Psoas muscle (tissue), 7 donors: ENCODE measurements at regions not wholly inside any gene's neighbourhood (a gene's known extent, or its start where the extent isn't known, plus 50 kb on each side); places are given as distances from the start of the nearest gene placed in this dataset.

Experiments
- ATAC-seq, 4 donors: fragments of 200-7000 bp; cut with Tn5 transposase; one replicate each; pipeline ENCODE4 v1.9.1; 2020; ENCODE audit warnings: moderate library complexity in 3 of 4, mild to moderate bottlenecking in 2 of 4
- DNase-seq, 2 donors: peaks; one replicate each; pipeline ENCODE4 v3.0.0-alpha.2; 2020
- H3K27ac ChIP-seq: fragments of 200-600 bp; one replicate; pipeline ENCODE4 v1.8.0; 2022
- H3K27me3 ChIP-seq, 3 donors: fragments of 200-600 bp in 1 of 3; one replicate each; pipeline versions ENCODE4 v1.6.1 to v1.8.0; 2013 to 2022; ENCODE audit warnings: low read length in 2 of 3, mild to moderate bottlenecking in 2 of 3, moderate library complexity in 1 of 3; ENCODE audit not compliant: insufficient read depth in 3 of 3
- H3K36me3 ChIP-seq, 2 donors: fragments of 200-600 bp in 1 of 2; one replicate each; pipeline versions ENCODE4 v1.6.1 to v1.8.0; 2013 to 2022; ENCODE audit warnings: low read depth in 1 of 2, mild to moderate bottlenecking in 1 of 2, moderate library complexity in 1 of 2; ENCODE audit not compliant: insufficient read depth in 1 of 2
- H3K4me1 ChIP-seq: fragments of 200-600 bp; one replicate; pipeline ENCODE4 v1.8.0; 2022
- H3K4me3 ChIP-seq: fragments of 200-600 bp; one replicate; pipeline ENCODE4 v1.8.0; 2022; ENCODE audit warnings: mild to moderate bottlenecking
- H3K9me3 ChIP-seq: fragments of 200-600 bp; one replicate; pipeline ENCODE4 v1.8.0; 2022
- WGBS, 3 donors: extraction: QIAGEN DNeasy Blood & Tissue Kit; methylation state at CpG; one replicate each; pipeline versions ENCODE4 v1.1.6 to v1.1.7; 2013; 5-methylcytosine and 5-hydroxymethylcytosine counted together
- intact Hi-C, 2 donors: fragments of 100-400 bp; cut with DNase I; formaldehyde crosslinking; loops; one replicate each; pipeline versions ENCODE4 v1.11.0 to v1.14.2; 2022
- TF ChIP-seq, protein P1 (sequence below): fragments of 200-600 bp; IDR thresholded peaks from one replicate; pipeline ENCODE4 v1.8.0; 2022; ENCODE audit warnings: antibody characterized with exemption
- donor health status: healthy with polysubstance abuse.
- donor health status: DM: no; HTN: no; CAD: no; lungs with moderate emphysema.
- donor health status: Bipolar disorder and iron deficiency.
- donor health status: healthy.
- donor health status: DM: yes; HTN: yes; CAD: no.
- donor health status: DM: no; HTN: no; CAD: no.
- donor health status: DM: yes; HTN: yes; CAD: no.

DNA sequence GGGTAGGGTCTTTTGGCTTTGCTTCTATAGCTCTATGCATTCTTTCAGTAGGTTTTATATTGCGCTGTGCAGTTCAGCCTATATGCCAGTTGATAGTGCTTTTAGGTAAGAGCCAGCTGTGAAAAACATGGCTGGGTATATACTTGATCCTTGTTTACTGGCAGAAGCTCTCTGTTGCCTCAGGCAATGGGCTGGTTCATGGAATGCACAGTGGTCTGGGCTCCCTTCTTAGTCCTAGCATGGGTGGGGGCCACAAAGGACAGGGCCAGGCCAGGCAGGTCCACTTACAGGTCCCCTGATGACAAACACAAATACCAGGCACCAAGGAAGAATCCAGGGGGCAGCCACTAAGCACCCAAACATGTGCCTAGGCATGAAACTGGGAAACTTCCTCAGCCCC lies 240.7 kb downstream of the SEC23A start:
- peaks cover 9% of the 10 kb centered on the region for H3K4me1 ChIP-seq
- no peaks in the 10 kb centered on the region for H3K27me3 ChIP-seq
- WGBS, 3 donors, result 92 to 95% (median 95%) methylated on average over 1 of the region's 1 CpG
- H3K9me3 ChIP-seq, result no peaks in the 10 kb centered on the region
- no peak for ATAC-seq
- intact Hi-C loops, result no loop called here
- TF ChIP-seq, protein P1, sequence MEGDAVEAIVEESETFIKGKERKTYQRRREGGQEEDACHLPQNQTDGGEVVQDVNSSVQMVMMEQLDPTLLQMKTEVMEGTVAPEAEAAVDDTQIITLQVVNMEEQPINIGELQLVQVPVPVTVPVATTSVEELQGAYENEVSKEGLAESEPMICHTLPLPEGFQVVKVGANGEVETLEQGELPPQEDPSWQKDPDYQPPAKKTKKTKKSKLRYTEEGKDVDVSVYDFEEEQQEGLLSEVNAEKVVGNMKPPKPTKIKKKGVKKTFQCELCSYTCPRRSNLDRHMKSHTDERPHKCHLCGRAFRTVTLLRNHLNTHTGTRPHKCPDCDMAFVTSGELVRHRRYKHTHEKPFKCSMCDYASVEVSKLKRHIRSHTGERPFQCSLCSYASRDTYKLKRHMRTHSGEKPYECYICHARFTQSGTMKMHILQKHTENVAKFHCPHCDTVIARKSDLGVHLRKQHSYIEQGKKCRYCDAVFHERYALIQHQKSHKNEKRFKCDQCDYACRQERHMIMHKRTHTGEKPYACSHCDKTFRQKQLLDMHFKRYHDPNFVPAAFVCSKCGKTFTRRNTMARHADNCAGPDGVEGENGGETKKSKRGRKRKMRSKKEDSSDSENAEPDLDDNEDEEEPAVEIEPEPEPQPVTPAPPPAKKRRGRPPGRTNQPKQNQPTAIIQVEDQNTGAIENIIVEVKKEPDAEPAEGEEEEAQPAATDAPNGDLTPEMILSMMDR, result no peak
- DNase-seq, result no peak
- H3K4me3 ChIP-seq, result no peak overlapping the region
- no peaks in the 10 kb centered on the region for H3K36me3 ChIP-seq
- no peak overlapping the region for H3K27ac ChIP-seq

DNA sequence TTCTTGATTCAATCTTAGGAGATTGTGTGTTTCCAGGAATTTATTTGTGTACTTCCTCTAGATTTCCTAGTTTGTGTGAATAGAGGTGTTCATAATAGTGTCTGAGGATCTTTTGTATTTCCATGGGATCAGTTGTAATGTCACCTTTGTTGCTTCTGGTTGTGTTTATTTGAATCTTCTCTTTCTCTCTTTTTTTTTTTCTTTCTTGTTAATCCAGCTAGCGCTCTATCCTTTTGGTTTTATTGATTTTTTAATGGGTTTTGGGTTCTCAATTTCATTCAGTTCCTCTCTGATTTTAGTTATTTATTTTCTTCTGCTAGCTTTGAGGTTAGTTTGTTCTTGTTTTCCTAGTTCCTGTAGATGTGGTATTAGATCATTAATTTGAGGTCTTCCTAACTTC lies 242.5 kb downstream of the SEC23A start:
- WGBS, 3 donors, result 93 to 100% (median 96%) methylated on average over 1 of the region's 1 CpG
- H3K4me1 ChIP-seq, result no peaks in the 10 kb centered on the region
- intact Hi-C loops, result no loop called here
- TF ChIP-seq, protein P1, result no peak
- H3K36me3 ChIP-seq, result no peaks in the 10 kb centered on the region
- ATAC-seq (no peak), DNase-seq (no peak)
- no peaks in the 10 kb centered on the region for H3K9me3 ChIP-seq
- H3K27me3 ChIP-seq, result no peaks in the 10 kb centered on the region
- no peak overlapping the region for H3K27ac ChIP-seq
- H3K4me3 ChIP-seq, result no peak overlapping the region

DNA sequence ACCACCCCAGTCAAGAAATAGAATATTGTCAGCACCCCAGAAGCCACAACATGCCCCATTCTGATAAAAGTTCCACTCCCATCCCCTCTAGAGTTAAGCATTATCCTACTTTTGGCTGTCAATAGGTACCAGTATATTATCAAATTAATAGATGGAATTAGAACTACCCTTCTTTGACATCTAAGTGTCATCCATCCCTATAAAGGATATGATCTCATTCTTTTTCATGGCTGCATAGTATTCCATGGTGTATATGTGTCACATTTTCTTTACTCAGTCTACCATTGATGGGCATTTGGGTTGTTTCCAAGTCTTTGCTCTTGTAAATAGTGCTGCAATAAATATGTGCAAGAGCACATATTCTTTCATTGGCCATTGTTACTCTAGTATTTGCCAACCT lies 246.2 kb downstream of the SEC23A start:
- Histone ChIP-seq H3K4me1 (no peaks in the 10 kb centered on the region), H3K4me3 (no peak overlapping the region), H3K9me3 (no peaks in the 10 kb centered on the region), H3K27me3 (no peaks in the 10 kb centered on the region), H3K36me3 (no peaks in the 10 kb centered on the region), H3K27ac (no peak overlapping the region)
- ATAC-seq (no peak), DNase-seq (no peak)
- TF ChIP-seq, protein P1, result no peak
- intact Hi-C loops, result no loop called here

DNA sequence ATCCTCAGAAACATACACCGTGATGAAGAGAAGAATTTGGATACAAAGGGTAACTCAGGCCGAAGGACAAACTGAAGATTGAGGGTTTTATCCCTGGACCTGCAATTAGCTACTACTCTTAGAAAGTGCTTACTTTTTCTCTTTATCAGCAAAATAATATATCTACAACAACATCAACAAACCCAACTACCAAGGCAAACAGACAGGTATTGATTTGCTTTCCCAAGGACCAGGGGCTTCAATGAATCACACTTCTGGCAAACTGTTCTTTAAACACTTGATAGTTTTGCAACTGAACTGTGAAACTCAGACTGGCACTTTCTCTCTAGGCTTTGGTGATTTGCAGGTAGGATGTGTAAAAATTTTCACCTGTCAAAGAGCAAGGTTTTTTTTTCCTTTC lies 247.5 kb downstream of the SEC23A start:
- TF ChIP-seq, protein P1, result no peak
- 87 to 90% (median 89%) methylated on average over 2 of the region's 2 CpGs for WGBS, 3 donors
- no peaks in the 10 kb centered on the region for H3K4me1 ChIP-seq
- intact Hi-C loops, result no loop called here
- ATAC-seq, result no peak
- no peaks in the 10 kb centered on the region for H3K27me3 ChIP-seq
- H3K4me3 ChIP-seq, result no peak overlapping the region
- H3K9me3 ChIP-seq, result no peaks in the 10 kb centered on the region
- no peak for DNase-seq
- H3K36me3 ChIP-seq, result no peaks in the 10 kb centered on the region
- H3K27ac ChIP-seq, result no peak overlapping the region

DNA sequence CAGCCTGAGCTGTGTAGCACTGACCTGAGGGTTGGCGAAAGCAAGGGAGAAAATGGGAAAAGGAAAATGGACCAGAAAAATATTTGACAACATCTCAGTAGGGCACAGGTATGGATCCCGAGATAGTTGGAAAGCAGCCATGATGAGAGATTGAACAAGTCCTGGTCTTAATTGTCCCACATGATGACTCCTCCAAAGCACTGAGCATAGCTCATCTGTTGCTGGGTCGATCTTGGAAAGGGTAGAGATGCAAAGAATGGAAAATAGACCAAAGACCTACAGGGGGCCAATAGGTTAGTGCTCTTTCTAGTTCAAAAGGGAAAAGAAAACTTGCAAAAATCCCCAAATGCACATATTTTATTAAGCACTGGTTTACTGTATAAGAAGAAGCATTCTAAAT lies 251.9 kb downstream of the SEC23A start:
- Histone ChIP-seq H3K9me3 (no peaks in the 10 kb centered on the region), H3K27ac (no peak overlapping the region), H3K4me1 (no peaks in the 10 kb centered on the region), H3K27me3 (no peaks in the 10 kb centered on the region), H3K4me3 (no peak overlapping the region), H3K36me3 (no peaks in the 10 kb centered on the region)
- TF ChIP-seq, protein P1, result no peak
- DNase-seq, result no peak
- intact Hi-C loops, result no loop called here
- WGBS, 3 donors, result 81 to 84% (median 82%) methylated on average over 3 of the region's 3 CpGs
- no peak for ATAC-seq
